Lower leg skin (tissue), 4 donors: ENCODE measurements at regions not wholly inside any gene's neighbourhood (a gene's known extent, or its start where the extent isn't known, plus 50 kb on each side); places are given as distances from the start of the nearest gene placed in this dataset.
A peak's percentile ranks its signal among the peaks of the same experiment; 100 is the strongest.

Experiments used
- DNase-seq, 2 donors: peaks; one replicate each; pipeline ENCODE4 v3.0.0-alpha.2; 2019; ENCODE audit warnings: low spot score in 2 of 2
- H3K4me3 ChIP-seq: fragments of 200-600 bp; sonication (generic); 2 replicates; pipeline ENCODE4 v1.5.1; 2017; ENCODE audit warnings: mild to moderate bottlenecking, low read depth; ENCODE audit not compliant: poor library complexity, severe bottlenecking
- CTCF ChIP-seq, 3 donors: fragments of 450-650 bp; IDR thresholded peaks; one replicate each; pipeline ENCODE4 v1.5.1; 2016; ENCODE audit warnings: antibody characterized with exemption in 3 of 3, mild to moderate bottlenecking in 3 of 3, moderate library complexity in 2 of 3
- POLR2A ChIP-seq, 2 donors: fragments of 450-650 bp; IDR thresholded peaks; one replicate each; pipeline ENCODE4 v1.6.1; 2016 to 2017; ENCODE audit warnings: antibody characterized with exemption in 2 of 2, mild to moderate bottlenecking in 1 of 2, moderate library complexity in 1 of 2
- WGBS, 2 donors: methylation state at CpG; one replicate each; pipeline ENCODE4 v1.1.5; 2018; 5-methylcytosine and 5-hydroxymethylcytosine counted together
- intact Hi-C: fragments of 100-400 bp; cut with DNase I; formaldehyde crosslinking; loops from one replicate; pipeline ENCODE4 v1.15.0; 2023; ENCODE audit warnings: low total_unique reads

GRCh38 chr6:44717431-44717830, 329.9 kb downstream of the CDC5L start:
- no peak for TF ChIP-seq CTCF (IDR thresholded peaks at IDR 0.05)
- TF ChIP-seq POLR2A (IDR thresholded peaks at IDR 0.05), result no peak
- WGBS, 2 donors, result 96% methylated on average over 2 of the region's 2 CpGs
- intact Hi-C loops, result no loop called here
- no peak for DNase-seq
- no peak overlapping the region for H3K4me3 ChIP-seq

- H3K4me3 ChIP-seq, result no peak overlapping the region
- intact Hi-C loops, result no loop called here
- 89 to 92% methylated on average over 2 of the region's 2 CpGs for WGBS, 2 donors
- TF ChIP-seq POLR2A (IDR thresholded peaks at IDR 0.05) (no peak), CTCF (IDR thresholded peaks at IDR 0.05) (no peak)
- DNase-seq, result peak in 1 of 2 donors; percentile 3
Measured at GRCh38 chr6:44721954-44722578, 334.6 kb downstream of the CDC5L start.

- H3K4me3 ChIP-seq, result no peak overlapping the region
- WGBS, 2 donors, result 58 to 79% methylated on average over 1 of the region's 1 CpG
- TF ChIP-seq CTCF (IDR thresholded peaks at IDR 0.05) (no peak), POLR2A (IDR thresholded peaks at IDR 0.05) (no peak)
- no peak for DNase-seq
- intact Hi-C loops, result no loop called here
Measured at GRCh38 chr6:44722736-44723135, 335.2 kb downstream of the CDC5L start.

- DNase-seq, result no peak
- intact Hi-C loops, result no loop called here
- 76 to 82% methylated on average over 5 of the region's 5 CpGs for WGBS, 2 donors
- no peak overlapping the region for H3K4me3 ChIP-seq
- TF ChIP-seq POLR2A (IDR thresholded peaks at IDR 0.05), result no peak
- no peak for TF ChIP-seq CTCF (IDR thresholded peaks at IDR 0.05)
Measured at GRCh38 chr6:44723439-44724197, 336.1 kb downstream of the CDC5L start.

GRCh38 chr6:44725070-44725469, 337.6 kb downstream of the CDC5L start:
- H3K4me3 ChIP-seq, result no peak overlapping the region
- intact Hi-C loops, result no loop called here
- WGBS, 2 donors, result 81% methylated on average over 4 of the region's 4 CpGs
- TF ChIP-seq POLR2A (IDR thresholded peaks at IDR 0.05) (no peak), CTCF (IDR thresholded peaks at IDR 0.05) (no peak)
- DNase-seq, result peak in 1 of 2 donors; percentile 29
